SH-SY5Y (cell line): ENCODE measurements at regions not wholly inside any gene's neighbourhood (a gene's known extent, or its start where the extent isn't known, plus 50 kb on each side); places are given as distances from the start of the nearest gene placed in this dataset.

Experiments used
- GATA2 ChIP-seq: IDR thresholded peaks from 2 replicates; pipeline ENCODE4 v1.6.1; 2011; ENCODE audit warnings: mild to moderate bottlenecking, low read depth, low read length
- GATA3 ChIP-seq: IDR thresholded peaks from 2 replicates; pipeline ENCODE4 v1.6.1; 2011; ENCODE audit warnings: low read depth, mild to moderate bottlenecking, low read length, moderate library complexity

- TF ChIP-seq GATA2 (no peak), GATA3 (no peak)
These were observed 447.4 kb downstream of the AEBP2 start for GRCh38 chr12:19886639-19887064.

DNA sequence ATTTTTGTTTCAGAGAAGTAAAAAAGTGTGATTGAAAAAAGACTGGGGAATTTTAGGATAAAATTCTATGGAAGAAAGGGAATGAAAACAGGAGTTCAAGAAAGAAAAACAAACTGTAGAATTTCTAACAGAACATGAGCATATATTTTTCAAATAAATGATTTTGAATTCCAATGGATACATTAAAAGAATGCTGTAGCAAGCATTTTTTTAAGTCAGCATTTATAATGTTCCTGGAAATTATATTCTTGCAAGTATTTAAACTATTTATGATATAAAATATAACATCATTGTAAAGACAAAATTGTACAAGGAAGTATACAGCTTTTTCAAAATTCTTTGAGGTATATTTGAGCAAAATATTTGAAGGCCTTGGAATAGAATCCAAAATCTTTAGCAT is 450.7 kb downstream of the AEBP2 start:
- TF ChIP-seq GATA3, result no peak
- no peak for TF ChIP-seq GATA2

DNA sequence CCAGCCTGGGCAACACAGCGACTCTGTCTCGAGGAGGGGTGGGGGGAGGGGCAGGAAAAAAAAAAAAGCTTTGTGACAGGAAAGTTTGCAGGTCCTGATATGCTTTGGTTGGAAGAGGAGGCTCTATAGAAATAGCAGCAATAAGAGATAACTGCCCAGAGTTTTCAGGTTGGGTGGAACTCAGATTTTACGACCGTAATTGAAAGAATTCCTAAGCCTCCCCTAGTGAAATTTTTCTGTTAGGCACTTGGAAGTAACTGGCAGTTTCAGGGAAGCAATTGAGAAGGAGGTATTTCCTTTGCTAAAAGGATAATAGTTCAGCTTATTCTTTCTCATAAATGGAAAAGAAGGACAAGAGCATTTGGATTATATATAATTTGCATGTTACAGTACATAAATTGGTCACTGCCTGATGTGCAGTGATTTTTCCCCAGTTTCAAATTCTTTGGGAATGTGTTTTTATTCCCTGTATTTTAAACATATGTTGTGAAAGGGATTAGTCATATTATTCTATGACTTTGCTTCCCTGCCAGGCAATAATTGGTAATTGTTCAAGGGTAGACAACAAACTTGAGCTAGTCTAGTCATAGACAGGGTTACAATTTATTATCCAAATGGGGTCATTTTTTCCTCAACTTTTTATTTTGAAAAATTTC is 452.8 kb downstream of the AEBP2 start:
- TF ChIP-seq GATA3 (no peak), GATA2 (no peak)

GRCh38 chr12:19893514-19893913 is 454.2 kb downstream of the AEBP2 start:
- TF ChIP-seq GATA2, result no peak
- no peak for TF ChIP-seq GATA3

GRCh38 chr12:19894050-19894449 is 454.8 kb downstream of the AEBP2 start:
- TF ChIP-seq GATA3 (no peak), GATA2 (no peak)

DNA sequence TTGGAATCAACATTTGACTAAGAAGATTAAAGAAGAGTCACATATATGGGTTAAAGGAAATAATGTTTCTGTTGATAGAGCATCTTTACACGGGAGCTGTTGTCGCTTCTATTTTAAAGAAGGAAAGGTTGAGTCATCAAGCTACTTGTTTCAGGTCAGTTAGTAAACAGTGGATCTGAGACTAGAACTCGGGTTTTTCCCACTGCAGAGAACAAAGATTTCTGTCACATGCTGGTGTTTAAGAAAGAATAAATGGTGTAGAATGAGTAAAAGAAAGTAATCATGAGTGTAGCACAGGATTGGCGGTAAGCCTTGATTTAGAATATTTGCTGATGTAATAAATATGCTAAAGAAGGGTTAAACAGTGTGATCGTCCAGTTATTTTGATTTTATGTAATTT is 455.5 kb downstream of the AEBP2 start:
- no peak for TF ChIP-seq GATA2
- TF ChIP-seq GATA3, result no peak

GRCh38 chr12:19895246-19896020 is 456.1 kb downstream of the AEBP2 start:
- TF ChIP-seq GATA3, result no peak
- TF ChIP-seq GATA2, result no peak

- TF ChIP-seq GATA3 (no peak), GATA2 (no peak)
These were observed 456.7 kb downstream of the AEBP2 start for GRCh38 chr12:19896041-19896440.

GRCh38 chr12:19896534-19896933 is 457.2 kb downstream of the AEBP2 start:
- TF ChIP-seq GATA2, result no peak
- no peak for TF ChIP-seq GATA3

DNA sequence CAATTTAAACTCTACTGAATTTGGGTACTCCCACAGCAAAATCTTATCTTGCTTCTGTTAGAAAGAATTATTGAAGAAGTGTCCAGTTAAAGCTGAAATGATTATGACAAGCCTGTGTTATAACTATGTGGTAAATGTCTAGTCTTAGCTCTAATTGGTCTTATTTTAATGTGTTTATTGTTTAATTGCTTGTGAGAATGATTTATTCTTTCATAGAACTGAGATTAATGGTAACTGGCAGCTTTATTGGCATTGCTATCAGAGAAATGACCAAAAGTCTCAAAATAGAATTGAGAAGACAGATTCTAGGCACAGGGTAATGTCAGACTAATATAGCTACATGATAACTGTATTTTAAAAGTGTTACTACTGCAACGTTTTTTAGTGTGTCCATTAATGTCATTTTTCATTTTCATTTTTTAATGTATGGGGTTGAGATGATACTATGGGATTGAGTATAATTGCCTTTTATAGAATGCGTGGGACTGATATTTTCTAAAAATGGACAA is 458.7 kb downstream of the AEBP2 start:
- TF ChIP-seq GATA2 (no peak), GATA3 (no peak)

DNA sequence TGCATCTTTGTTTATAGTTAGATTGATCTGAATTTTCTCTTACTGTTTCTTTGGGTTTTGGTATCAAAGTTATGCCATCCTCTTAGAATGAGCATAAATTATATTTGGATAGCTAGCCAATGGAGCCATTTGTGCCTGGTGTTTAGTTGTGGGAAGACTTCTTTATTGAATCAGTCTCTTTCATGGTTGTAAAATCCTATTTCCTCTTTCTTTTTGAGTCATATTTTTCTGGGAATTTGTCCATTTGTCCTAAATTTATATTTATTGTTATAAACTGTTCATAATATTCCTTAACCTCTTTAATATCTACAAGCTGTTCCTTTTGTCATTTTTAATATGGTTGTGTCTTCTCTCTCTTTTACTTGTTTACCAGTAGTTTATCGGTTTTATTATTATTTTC is 462.5 kb downstream of the AEBP2 start:
- TF ChIP-seq GATA2 (no peak), GATA3 (no peak)

- TF ChIP-seq GATA2 (no peak), GATA3 (no peak)
These were observed 463.5 kb upstream of the PDE3A start for GRCh38 chr12:19904819-19905218.

GRCh38 chr12:19908830-19909229 is 459.5 kb upstream of the PDE3A start:
- TF ChIP-seq GATA2 (no peak), GATA3 (no peak)

DNA sequence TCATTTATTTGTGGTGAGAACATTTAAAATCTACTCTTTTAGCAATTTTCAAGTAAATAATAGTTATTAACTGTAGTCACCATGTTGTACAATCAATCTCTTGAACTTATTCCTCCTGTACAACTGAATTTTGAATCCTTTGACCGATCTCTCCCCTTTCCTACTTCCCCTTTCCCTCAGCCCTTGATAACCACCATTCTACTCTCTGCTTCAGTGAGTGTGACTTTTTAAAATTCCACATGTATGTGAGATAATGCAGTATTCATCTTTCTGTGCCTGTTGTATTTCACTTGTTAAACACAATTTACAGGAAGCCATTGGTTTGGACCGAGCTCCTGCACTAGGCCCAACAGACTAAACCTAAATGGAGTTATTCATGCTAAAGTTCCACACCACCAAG is 458.9 kb upstream of the PDE3A start:
- TF ChIP-seq GATA2 (no peak), GATA3 (no peak)

DNA sequence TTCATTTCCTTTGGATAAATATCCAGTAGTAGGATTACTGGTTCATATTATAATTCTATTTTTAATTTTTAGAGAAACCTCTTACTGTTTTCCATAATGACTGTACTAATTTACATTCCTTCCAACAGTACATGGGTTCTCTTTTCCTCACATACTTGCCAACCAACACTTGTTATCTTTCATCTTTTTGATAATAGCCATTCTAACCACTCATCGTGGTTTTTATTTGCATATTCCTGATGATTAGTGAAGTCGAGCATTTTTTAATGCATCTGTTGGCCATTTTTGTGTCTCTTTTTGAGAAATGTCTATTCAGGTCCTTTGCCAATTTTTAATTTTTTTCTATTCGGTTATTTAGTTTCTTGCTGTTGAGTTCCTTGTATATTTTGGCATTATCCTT is 457.7 kb upstream of the PDE3A start:
- TF ChIP-seq GATA2 (no peak), GATA3 (no peak)
